Thyroid gland (tissue), 4 donors: ENCODE measurements at regions not wholly inside any gene's neighbourhood (a gene's known extent, or its start where the extent isn't known, plus 50 kb on each side); places are given as distances from the start of the nearest gene placed in this dataset.

ENCODE experiments used
- POLR2A ChIP-seq, 2 donors: fragments of 450-650 bp; IDR thresholded peaks; one replicate each; pipeline ENCODE4 v1.6.1; 2017; ENCODE audit warnings: antibody characterized with exemption in 2 of 2, mild to moderate bottlenecking in 2 of 2, moderate library complexity in 1 of 2
- TF ChIP-seq, protein P1 (sequence below), 6 experiments: fragments of 200-600 bp in 3 of 6; fragments of 450-650 bp in 3 of 6; sonication (generic) in 3 of 6; IDR thresholded peaks; one replicate each; pipeline ENCODE4 v1.5.1; 2016 to 2019; ENCODE audit warnings: antibody characterized with exemption in 6 of 6, mild to moderate bottlenecking in 2 of 6, inconsistent platforms in 1 of 6, moderate library complexity in 1 of 6

DNA sequence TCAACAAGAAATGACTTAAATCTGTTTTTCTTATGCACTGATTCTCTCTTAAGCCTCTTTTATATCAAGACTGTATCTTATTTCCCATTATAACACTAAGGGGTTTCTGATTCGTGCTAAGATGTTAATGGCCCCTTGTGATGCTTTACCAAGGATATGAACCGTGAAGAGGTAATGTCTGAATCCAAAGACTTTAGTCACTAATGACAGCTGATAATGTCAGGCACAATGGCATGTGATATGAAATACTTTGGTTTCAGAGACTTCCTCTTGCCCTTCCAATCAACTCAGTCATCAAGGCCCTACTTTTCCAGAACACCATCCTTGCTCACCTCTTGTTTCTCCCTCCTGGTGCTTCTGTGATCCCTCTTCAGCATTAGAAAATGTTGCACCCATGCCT lies 262.8 kb downstream of the KCNE4 start:
- TF ChIP-seq, protein P1, sequence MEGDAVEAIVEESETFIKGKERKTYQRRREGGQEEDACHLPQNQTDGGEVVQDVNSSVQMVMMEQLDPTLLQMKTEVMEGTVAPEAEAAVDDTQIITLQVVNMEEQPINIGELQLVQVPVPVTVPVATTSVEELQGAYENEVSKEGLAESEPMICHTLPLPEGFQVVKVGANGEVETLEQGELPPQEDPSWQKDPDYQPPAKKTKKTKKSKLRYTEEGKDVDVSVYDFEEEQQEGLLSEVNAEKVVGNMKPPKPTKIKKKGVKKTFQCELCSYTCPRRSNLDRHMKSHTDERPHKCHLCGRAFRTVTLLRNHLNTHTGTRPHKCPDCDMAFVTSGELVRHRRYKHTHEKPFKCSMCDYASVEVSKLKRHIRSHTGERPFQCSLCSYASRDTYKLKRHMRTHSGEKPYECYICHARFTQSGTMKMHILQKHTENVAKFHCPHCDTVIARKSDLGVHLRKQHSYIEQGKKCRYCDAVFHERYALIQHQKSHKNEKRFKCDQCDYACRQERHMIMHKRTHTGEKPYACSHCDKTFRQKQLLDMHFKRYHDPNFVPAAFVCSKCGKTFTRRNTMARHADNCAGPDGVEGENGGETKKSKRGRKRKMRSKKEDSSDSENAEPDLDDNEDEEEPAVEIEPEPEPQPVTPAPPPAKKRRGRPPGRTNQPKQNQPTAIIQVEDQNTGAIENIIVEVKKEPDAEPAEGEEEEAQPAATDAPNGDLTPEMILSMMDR (IDR thresholded peaks at IDR 0.05): no peak
- no peak for TF ChIP-seq POLR2A (IDR thresholded peaks at IDR 0.05)
